ENCODE measurements at regions not wholly inside any gene's neighbourhood (a gene's known extent, or its start where the extent isn't known, plus 50 kb on each side); places are given as distances from the start of the nearest gene placed in this dataset.

- no peak for ATAC-seq (ENCODE audit: insufficient read depth, low FRiP score)
- H3K27me3 ChIP-seq (ENCODE audit: control insufficient read depth in 3 of 3, insufficient read depth in 3 of 3, low read length in 2 of 3), result no peaks in the 10 kb centered on the region
These were observed 123.4 kb upstream of the SOD1 start for GRCh38 chr21:31536138-31536537.

GRCh38 chr21:31531967-31532366 lies 127.5 kb upstream of the SOD1 start:
- no peak for ATAC-seq (ENCODE audit: insufficient read depth, low FRiP score)

More at GRCh38 chr21:31536138-31536537, 123.4 kb upstream of the SOD1 start:
- 93 to 96% methylated on average over 8 of the region's 8 CpGs for WGBS, 2 donors
- DNase-seq, result no peak
- Histone ChIP-seq H3K9me3 (ENCODE audit: control insufficient read depth in 4 of 4, insufficient read depth in 3 of 4, low read length in 3 of 4) (peaks cover 0 to 2% (median 0%) of the 10 kb centered on the region in 4 donors), H3K36me3 (ENCODE audit: control insufficient read depth in 4 of 4, insufficient read depth in 4 of 4, low read length in 4 of 4) (no peaks in the 10 kb centered on the region), H3K9ac (ENCODE audit: insufficient read depth in 1 of 2, low read length in 2 of 2) (no peak overlapping the region), H3K4me3 (no peak overlapping the region), H3K4me1 (ENCODE audit: control insufficient read depth in 5 of 5, insufficient read depth in 5 of 5, low read length in 5 of 5) (peaks cover 0 to 18% (median 4%) of the 10 kb centered on the region in 5 donors), H3K27ac (ENCODE audit: low read depth in 1 of 2, low read length in 1 of 2) (no peak overlapping the region)
- no peak for TF ChIP-seq CTCF (IDR thresholded peaks at IDR 0.05; ENCODE audit: control extremely low read depth, extremely low read depth)

GRCh38 chr21:31530897-31531705 lies 128.4 kb upstream of the SOD1 start:
- H3K4me1 ChIP-seq (ENCODE audit: control insufficient read depth in 5 of 5, insufficient read depth in 5 of 5, low read length in 5 of 5), result peaks cover 0 to 25% (median 3%) of the 10 kb centered on the region in 5 donors
- no peak overlapping the region for H3K27ac ChIP-seq (ENCODE audit: low read depth in 1 of 2, low read length in 1 of 2)
- DNase-seq (peak; percentile 48 to 74 (median 56)), ATAC-seq (ENCODE audit: insufficient read depth, low FRiP score) (no peak)
- TF ChIP-seq CTCF (IDR thresholded peaks at IDR 0.05; ENCODE audit: control extremely low read depth, extremely low read depth), result no peak
- H3K9me3 ChIP-seq (ENCODE audit: control insufficient read depth in 4 of 4, insufficient read depth in 3 of 4, low read length in 3 of 4), result peaks cover 0 to under 1% (median 0%) of the 10 kb centered on the region in 4 donors
- H3K27me3 ChIP-seq (ENCODE audit: control insufficient read depth in 3 of 3, insufficient read depth in 3 of 3, low read length in 2 of 3), result no peaks in the 10 kb centered on the region
- no peak overlapping the region for H3K4me3 ChIP-seq
- H3K9ac ChIP-seq (ENCODE audit: insufficient read depth in 1 of 2, low read length in 2 of 2), result no peak overlapping the region
- H3K36me3 ChIP-seq (ENCODE audit: control insufficient read depth in 4 of 4, insufficient read depth in 4 of 4, low read length in 4 of 4), result no peaks in the 10 kb centered on the region
- 63 to 79% methylated on average over 10 of the region's 10 CpGs for WGBS, 2 donors

More at GRCh38 chr21:31531967-31532366, 127.5 kb upstream of the SOD1 start:
- H3K4me1 ChIP-seq (ENCODE audit: control insufficient read depth in 5 of 5, insufficient read depth in 5 of 5, low read length in 5 of 5), result peaks cover 0 to 25% (median 3%) of the 10 kb centered on the region in 5 donors
- no peak for TF ChIP-seq CTCF (IDR thresholded peaks at IDR 0.05; ENCODE audit: control extremely low read depth, extremely low read depth)
- DNase-seq, result peak in 1 of 3 donors; percentile 42
- H3K9me3 ChIP-seq (ENCODE audit: control insufficient read depth in 4 of 4, insufficient read depth in 3 of 4, low read length in 3 of 4), result peaks cover 0 to 2% (median 0%) of the 10 kb centered on the region in 4 donors
- no peak overlapping the region for H3K4me3 ChIP-seq
- WGBS, 2 donors, result 89 to 90% methylated on average over 1 of the region's 1 CpG
- no peaks in the 10 kb centered on the region for H3K27me3 ChIP-seq (ENCODE audit: control insufficient read depth in 3 of 3, insufficient read depth in 3 of 3, low read length in 2 of 3)
- no peaks in the 10 kb centered on the region for H3K36me3 ChIP-seq (ENCODE audit: control insufficient read depth in 4 of 4, insufficient read depth in 4 of 4, low read length in 4 of 4)
- H3K9ac ChIP-seq (ENCODE audit: insufficient read depth in 1 of 2, low read length in 2 of 2), result no peak overlapping the region
- H3K27ac ChIP-seq (ENCODE audit: low read depth in 1 of 2, low read length in 1 of 2), result no peak overlapping the region

All from lung (tissue), 11 donors.